K562 (cell line): ENCODE measurements at regions not wholly inside any gene's neighbourhood (a gene's known extent, or its start where the extent isn't known, plus 50 kb on each side); places are given as distances from the start of the nearest gene placed in this dataset.

Experiments
- CEBPG ChIP-seq, 3 experiments: fragments of 200-800 bp in 1 of 3; sonication (Bioruptor generic) in 1 of 3; sonication (generic) in 1 of 3; formaldehyde crosslinking in 1 of 3; IDR thresholded peaks in 2 of 3; conservative IDR thresholded peaks in 1 of 3; 2 replicates each; pipeline versions ENCODE4 v1.6.1 to v1.8.0; 2016 to 2022; ENCODE audit warnings: missing compliant biosample characterization in 2 of 3, missing genetic modification characterization in 2 of 3, mild to moderate bottlenecking in 1 of 3, missing genetic modification reagents in 1 of 3
- POLR3A ChIP-seq: IDR thresholded peaks from 2 replicates; pipeline ENCODE4 v1.6.1; 2011; ENCODE audit warnings: borderline replicate concordance, mild to moderate bottlenecking, moderate library complexity; ENCODE audit not compliant: insufficient read length, insufficient read depth; ENCODE audit errors: extremely low read depth
- RBM14 ChIP-seq: fragments of 200-400 bp; formaldehyde crosslinking; IDR thresholded peaks from 2 replicates; pipeline ENCODE4 v1.6.1; 2018; ENCODE audit warnings: low read depth, mild to moderate bottlenecking, low read length, moderate library complexity, borderline replicate concordance; ENCODE audit not compliant: insufficient read depth
- SMARCC2 ChIP-seq: fragments of 450-650 bp; IDR thresholded peaks from 2 replicates; pipeline ENCODE4 v1.6.1; 2017; ENCODE audit warnings: antibody characterized with exemption, moderate library complexity, mild to moderate bottlenecking, low read depth
- XRCC5 ChIP-seq: fragments of 200-400 bp; formaldehyde crosslinking; IDR thresholded peaks from 2 replicates; pipeline ENCODE4 v1.6.1; 2017; ENCODE audit warnings: low read depth, mild to moderate bottlenecking, low read length
- TF ChIP-seq, protein P1 (sequence below), 2 experiments: fragments of 450-650 bp in 1 of 2; IDR thresholded peaks; 2 replicates each; pipeline ENCODE4 v1.6.1; 2011 to 2017; ENCODE audit warnings: low read depth in 2 of 2, antibody characterized with exemption in 1 of 2, borderline replicate concordance in 1 of 2, low read length in 1 of 2, mild to moderate bottlenecking in 1 of 2, mixed read lengths in 1 of 2; ENCODE audit not compliant: control insufficient read depth in 1 of 2
- TF ChIP-seq, protein P2 (sequence below), 3 experiments: IDR thresholded peaks in 2 of 3; conservative IDR thresholded peaks in 1 of 3; 2 replicates each; pipeline ENCODE4 v1.5.1; 2011 to 2012; ENCODE audit warnings: low read length in 3 of 3, mild to moderate bottlenecking in 3 of 3, control low read depth in 2 of 3, improper control_type of control experiment in 1 of 3, inconsistent platforms in 1 of 3, low read depth in 1 of 3, mixed read lengths in 1 of 3, moderate library complexity in 1 of 3; ENCODE audit not compliant: insufficient read depth in 2 of 3
- TF ChIP-seq, protein P3 (sequence below): fragments of 450-650 bp; IDR thresholded peaks from 2 replicates; pipeline ENCODE4 v1.7.0; 2016; ENCODE audit warnings: borderline replicate concordance

DNA sequence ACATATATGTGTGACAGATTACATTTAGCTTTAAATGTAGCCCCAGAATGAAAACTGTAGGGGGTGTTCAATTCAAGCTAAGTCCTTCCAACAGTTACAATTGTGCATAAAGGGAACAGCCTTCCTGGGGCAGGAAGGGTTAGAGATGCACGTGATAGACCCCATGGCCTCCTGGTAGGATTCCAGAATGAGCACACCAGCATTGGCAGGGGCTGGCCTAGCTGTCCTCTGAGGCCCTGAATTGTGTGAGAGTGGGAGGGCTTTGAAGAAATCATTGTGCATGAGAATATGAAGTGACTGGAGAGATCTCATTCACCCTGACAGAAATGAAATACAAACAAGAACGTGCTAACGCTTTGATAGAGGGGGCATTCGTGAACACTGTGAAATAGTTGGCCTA lies 663.8 kb upstream of the KLF4 start:
- TF ChIP-seq CEBPG (CRISPR knock-in tag; IDR thresholded peaks at IDR 0.05) (no peak), CEBPG (tag; conservative IDR thresholded peaks at IDR 0.05 in 1 of 2, IDR thresholded peaks at IDR 0.05 in 1 of 2) (no peak), SMARCC2 (no peak), POLR3A (no peak), XRCC5 (no peak), RBM14 (no peak)
- TF ChIP-seq, protein P1, sequence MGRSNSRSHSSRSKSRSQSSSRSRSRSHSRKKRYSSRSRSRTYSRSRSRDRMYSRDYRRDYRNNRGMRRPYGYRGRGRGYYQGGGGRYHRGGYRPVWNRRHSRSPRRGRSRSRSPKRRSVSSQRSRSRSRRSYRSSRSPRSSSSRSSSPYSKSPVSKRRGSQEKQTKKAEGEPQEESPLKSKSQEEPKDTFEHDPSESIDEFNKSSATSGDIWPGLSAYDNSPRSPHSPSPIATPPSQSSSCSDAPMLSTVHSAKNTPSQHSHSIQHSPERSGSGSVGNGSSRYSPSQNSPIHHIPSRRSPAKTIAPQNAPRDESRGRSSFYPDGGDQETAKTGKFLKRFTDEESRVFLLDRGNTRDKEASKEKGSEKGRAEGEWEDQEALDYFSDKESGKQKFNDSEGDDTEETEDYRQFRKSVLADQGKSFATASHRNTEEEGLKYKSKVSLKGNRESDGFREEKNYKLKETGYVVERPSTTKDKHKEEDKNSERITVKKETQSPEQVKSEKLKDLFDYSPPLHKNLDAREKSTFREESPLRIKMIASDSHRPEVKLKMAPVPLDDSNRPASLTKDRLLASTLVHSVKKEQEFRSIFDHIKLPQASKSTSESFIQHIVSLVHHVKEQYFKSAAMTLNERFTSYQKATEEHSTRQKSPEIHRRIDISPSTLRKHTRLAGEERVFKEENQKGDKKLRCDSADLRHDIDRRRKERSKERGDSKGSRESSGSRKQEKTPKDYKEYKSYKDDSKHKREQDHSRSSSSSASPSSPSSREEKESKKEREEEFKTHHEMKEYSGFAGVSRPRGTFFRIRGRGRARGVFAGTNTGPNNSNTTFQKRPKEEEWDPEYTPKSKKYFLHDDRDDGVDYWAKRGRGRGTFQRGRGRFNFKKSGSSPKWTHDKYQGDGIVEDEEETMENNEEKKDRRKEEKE (IDR thresholded peaks at IDR 0.05; ENCODE audit: borderline replicate concordance in 1 of 2, control insufficient read depth in 1 of 2, low read depth in 2 of 2, low read length in 1 of 2) = no peak
- TF ChIP-seq, protein P2, sequence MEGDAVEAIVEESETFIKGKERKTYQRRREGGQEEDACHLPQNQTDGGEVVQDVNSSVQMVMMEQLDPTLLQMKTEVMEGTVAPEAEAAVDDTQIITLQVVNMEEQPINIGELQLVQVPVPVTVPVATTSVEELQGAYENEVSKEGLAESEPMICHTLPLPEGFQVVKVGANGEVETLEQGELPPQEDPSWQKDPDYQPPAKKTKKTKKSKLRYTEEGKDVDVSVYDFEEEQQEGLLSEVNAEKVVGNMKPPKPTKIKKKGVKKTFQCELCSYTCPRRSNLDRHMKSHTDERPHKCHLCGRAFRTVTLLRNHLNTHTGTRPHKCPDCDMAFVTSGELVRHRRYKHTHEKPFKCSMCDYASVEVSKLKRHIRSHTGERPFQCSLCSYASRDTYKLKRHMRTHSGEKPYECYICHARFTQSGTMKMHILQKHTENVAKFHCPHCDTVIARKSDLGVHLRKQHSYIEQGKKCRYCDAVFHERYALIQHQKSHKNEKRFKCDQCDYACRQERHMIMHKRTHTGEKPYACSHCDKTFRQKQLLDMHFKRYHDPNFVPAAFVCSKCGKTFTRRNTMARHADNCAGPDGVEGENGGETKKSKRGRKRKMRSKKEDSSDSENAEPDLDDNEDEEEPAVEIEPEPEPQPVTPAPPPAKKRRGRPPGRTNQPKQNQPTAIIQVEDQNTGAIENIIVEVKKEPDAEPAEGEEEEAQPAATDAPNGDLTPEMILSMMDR (IDR thresholded peaks at IDR 0.05 in 2 of 3, conservative IDR thresholded peaks at IDR 0.05 in 1 of 3; ENCODE audit: insufficient read depth in 2 of 3, low read depth in 1 of 3, low read length in 3 of 3) = no peak
- TF ChIP-seq, protein P3, sequence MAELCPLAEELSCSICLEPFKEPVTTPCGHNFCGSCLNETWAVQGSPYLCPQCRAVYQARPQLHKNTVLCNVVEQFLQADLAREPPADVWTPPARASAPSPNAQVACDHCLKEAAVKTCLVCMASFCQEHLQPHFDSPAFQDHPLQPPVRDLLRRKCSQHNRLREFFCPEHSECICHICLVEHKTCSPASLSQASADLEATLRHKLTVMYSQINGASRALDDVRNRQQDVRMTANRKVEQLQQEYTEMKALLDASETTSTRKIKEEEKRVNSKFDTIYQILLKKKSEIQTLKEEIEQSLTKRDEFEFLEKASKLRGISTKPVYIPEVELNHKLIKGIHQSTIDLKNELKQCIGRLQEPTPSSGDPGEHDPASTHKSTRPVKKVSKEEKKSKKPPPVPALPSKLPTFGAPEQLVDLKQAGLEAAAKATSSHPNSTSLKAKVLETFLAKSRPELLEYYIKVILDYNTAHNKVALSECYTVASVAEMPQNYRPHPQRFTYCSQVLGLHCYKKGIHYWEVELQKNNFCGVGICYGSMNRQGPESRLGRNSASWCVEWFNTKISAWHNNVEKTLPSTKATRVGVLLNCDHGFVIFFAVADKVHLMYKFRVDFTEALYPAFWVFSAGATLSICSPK = no peak
